Lower leg skin (tissue), 3 donors: ENCODE measurements at regions not wholly inside any gene's neighbourhood (a gene's known extent, or its start where the extent isn't known, plus 50 kb on each side); places are given as distances from the start of the nearest gene placed in this dataset.

Source experiments
- CTCF ChIP-seq, 3 donors: fragments of 450-650 bp; IDR thresholded peaks; one replicate each; pipeline ENCODE4 v1.5.1; 2016; ENCODE audit warnings: antibody characterized with exemption in 3 of 3, mild to moderate bottlenecking in 3 of 3, moderate library complexity in 2 of 3
- POLR2A ChIP-seq, 2 donors: fragments of 450-650 bp; IDR thresholded peaks; one replicate each; pipeline ENCODE4 v1.6.1; 2016 to 2017; ENCODE audit warnings: antibody characterized with exemption in 2 of 2, mild to moderate bottlenecking in 1 of 2, moderate library complexity in 1 of 2

- TF ChIP-seq CTCF (IDR thresholded peaks at IDR 0.05) (no peak), POLR2A (IDR thresholded peaks at IDR 0.05) (no peak)
Observed at GRCh38 chr4:12889054-12889453, 595.1 kb downstream of the RAB28 start.
